ENCODE measurements at regions not wholly inside any gene's neighbourhood (a gene's known extent, or its start where the extent isn't known, plus 50 kb on each side); places are given as distances from the start of the nearest gene placed in this dataset.

- no peak for DNase-seq
Measured at GRCh38 chr20:57867807-57868206, 158.0 kb upstream of the PMEPA1 start.

GRCh38 chr20:57867181-57867803, 157.5 kb upstream of the PMEPA1 start:
- no peak for DNase-seq

- no peak for DNase-seq
Measured at GRCh38 chr20:57866250-57867106, 156.7 kb upstream of the PMEPA1 start.

GRCh38 chr20:57865266-57865665, 155.5 kb upstream of the PMEPA1 start:
- no peak for DNase-seq

GRCh38 chr20:57860576-57860975, 150.8 kb upstream of the PMEPA1 start:
- DNase-seq: no peak

GRCh38 chr20:57857969-57858368, 148.2 kb upstream of the PMEPA1 start:
- DNase-seq: no peak

GRCh38 chr20:57857118-57857517, 147.3 kb upstream of the PMEPA1 start:
- no peak for DNase-seq

GRCh38 chr20:57856658-57857057, 146.8 kb upstream of the PMEPA1 start:
- no peak for DNase-seq

- DNase-seq: no peak
Measured at GRCh38 chr20:57851796-57852195, 142.0 kb upstream of the PMEPA1 start.

- no peak for DNase-seq
Measured at GRCh38 chr20:57851025-57851682, 141.3 kb upstream of the PMEPA1 start.

GRCh38 chr20:57849521-57850215, 139.9 kb upstream of the PMEPA1 start:
- no peak for DNase-seq

GRCh38 chr20:57849121-57849520, 139.3 kb upstream of the PMEPA1 start:
- DNase-seq: no peak

GRCh38 chr20:57848282-57848681, 138.5 kb upstream of the PMEPA1 start:
- no peak for DNase-seq

GRCh38 chr20:57847104-57847503, 137.3 kb upstream of the PMEPA1 start:
- no peak for DNase-seq

- DNase-seq: no peak
Measured at GRCh38 chr20:57844626-57845596, 135.1 kb upstream of the PMEPA1 start.

GRCh38 chr20:57843941-57844625, 134.3 kb upstream of the PMEPA1 start:
- no peak for DNase-seq

GRCh38 chr20:57842720-57843119, 132.9 kb upstream of the PMEPA1 start:
- no peak for DNase-seq

GRCh38 chr20:57841297-57841866, 131.6 kb upstream of the PMEPA1 start:
- DNase-seq: no peak

- no peak for DNase-seq
Measured at GRCh38 chr20:57840504-57841296, 130.9 kb upstream of the PMEPA1 start.

GRCh38 chr20:57840066-57840465, 130.3 kb upstream of the PMEPA1 start:
- no peak for DNase-seq

Measured in 8988T (cell line).